ENCODE measurements at regions not wholly inside any gene's neighbourhood (a gene's known extent, or its start where the extent isn't known, plus 50 kb on each side); places are given as distances from the start of the nearest gene placed in this dataset.
"Not testable (repeated sequence)": the region's sequence is repeated elsewhere in the genome, so short reads cannot be mapped to it uniquely, and the experiment has no call there.

- Histone ChIP-seq H3K9me3 (ENCODE audit: control insufficient read depth, low read length) (no peaks in the 10 kb centered on the region), H3K4me3 (ENCODE audit: low read length) (no peak overlapping the region), H3K27me3 (ENCODE audit: control insufficient read depth, insufficient read depth, low read length, poor library complexity, severe bottlenecking) (no peaks in the 10 kb centered on the region), H3K27ac (ENCODE audit: low read depth, low read length) (no peak overlapping the region), H3K36me3 (ENCODE audit: control insufficient read depth, insufficient read depth, low read length) (no peaks in the 10 kb centered on the region), H3K9ac (ENCODE audit: extremely low read depth, low read length, poor library complexity, severe bottlenecking) (no peak overlapping the region), H3K4me1 (ENCODE audit: control insufficient read depth, insufficient read depth, low read length) (no peaks in the 10 kb centered on the region)
- 67 to 85% methylated on average over 1 to 2 of the region's 2 CpGs for WGBS, 2 experiments (ENCODE audit: insufficient coverage in 1 of 2, insufficient read length in 1 of 2)
- peaks cover 3% of the 10 kb centered on the region for H3K9me3 Mint-ChIP-seq
- H3K4me3 Mint-ChIP-seq = no peak overlapping the region
- no peak overlapping the region for H3K27ac Mint-ChIP-seq
- H3K27me3 Mint-ChIP-seq (ENCODE audit: insufficient read depth) = peaks cover 18% of the 10 kb centered on the region
- H3K36me3 Mint-ChIP-seq (ENCODE audit: low read depth) = no peaks in the 10 kb centered on the region
- peaks cover 20% of the 10 kb centered on the region for H3K4me1 Mint-ChIP-seq
- no peak for TF ChIP-seq CTCF (conservative IDR thresholded peaks at IDR 0.05)
- no peak for DNase-seq
These were observed 150.6 kb downstream of the IER5 start for GRCh38 chr1:181239086-181239485.

- not testable (repeated sequence) for DNase-seq; H3K36me3 Mint-ChIP-seq (ENCODE audit: low read depth); H3K36me3 ChIP-seq (ENCODE audit: control insufficient read depth, insufficient read depth, low read length); H3K27ac Mint-ChIP-seq; H3K27me3 ChIP-seq (ENCODE audit: control insufficient read depth, insufficient read depth, low read length, poor library complexity, severe bottlenecking); H3K27me3 Mint-ChIP-seq (ENCODE audit: insufficient read depth); H3K4me1 ChIP-seq (ENCODE audit: control insufficient read depth, insufficient read depth, low read length); H3K4me1 Mint-ChIP-seq; H3K9ac ChIP-seq (ENCODE audit: extremely low read depth, low read length, poor library complexity, severe bottlenecking); H3K27ac ChIP-seq (ENCODE audit: low read depth, low read length); H3K4me3 ChIP-seq (ENCODE audit: low read length); H3K4me3 Mint-ChIP-seq
- 83 to 96% methylated on average over 1 to 7 of the region's 8 CpGs for WGBS, 2 experiments (ENCODE audit: insufficient coverage in 1 of 2, insufficient read length in 1 of 2)
- peaks cover 34% of the 10 kb centered on the region for H3K9me3 Mint-ChIP-seq
- peaks cover 22% of the 10 kb centered on the region for H3K9me3 ChIP-seq (ENCODE audit: control insufficient read depth, low read length)
These were observed 157.8 kb downstream of the IER5 start for GRCh38 chr1:181246320-181246719.

GRCh38 chr1:181248361-181248760 lies 159.9 kb downstream of the IER5 start:
- H3K4me1 ChIP-seq (ENCODE audit: control insufficient read depth, insufficient read depth, low read length); H3K27me3 ChIP-seq (ENCODE audit: control insufficient read depth, insufficient read depth, low read length, poor library complexity, severe bottlenecking); H3K9ac ChIP-seq (ENCODE audit: extremely low read depth, low read length, poor library complexity, severe bottlenecking); H3K36me3 ChIP-seq (ENCODE audit: control insufficient read depth, insufficient read depth, low read length); H3K27ac ChIP-seq (ENCODE audit: low read depth, low read length); H3K27me3 Mint-ChIP-seq (ENCODE audit: insufficient read depth); H3K36me3 Mint-ChIP-seq (ENCODE audit: low read depth); H3K27ac Mint-ChIP-seq; H3K4me3 Mint-ChIP-seq; DNase-seq; H3K4me3 ChIP-seq (ENCODE audit: low read length): not testable (repeated sequence)
- 85% methylated on average over 2 of the region's 2 CpGs; no CpG with 5 or more reads in 1 of the 2 experiments for WGBS, 2 experiments (ENCODE audit: insufficient coverage in 1 of 2, insufficient read length in 1 of 2)
- peaks cover 11% of the 10 kb centered on the region for H3K4me1 Mint-ChIP-seq
- peaks cover 31% of the 10 kb centered on the region for H3K9me3 Mint-ChIP-seq
- H3K9me3 ChIP-seq (ENCODE audit: control insufficient read depth, low read length) = peaks cover 25% of the 10 kb centered on the region

- H3K9me3 Mint-ChIP-seq = peaks cover 39% of the 10 kb centered on the region
- DNase-seq = no peak
- H3K27ac ChIP-seq (ENCODE audit: low read depth, low read length) = no peak overlapping the region
- H3K36me3 Mint-ChIP-seq (ENCODE audit: low read depth) = peaks cover 2% of the 10 kb centered on the region
- no peaks in the 10 kb centered on the region for H3K4me1 ChIP-seq (ENCODE audit: control insufficient read depth, insufficient read depth, low read length)
- H3K27me3 ChIP-seq (ENCODE audit: control insufficient read depth, insufficient read depth, low read length, poor library complexity, severe bottlenecking) = no peaks in the 10 kb centered on the region
- no peak overlapping the region for H3K27ac Mint-ChIP-seq
- TF ChIP-seq CTCF (conservative IDR thresholded peaks at IDR 0.05) = no peak
- H3K9me3 ChIP-seq (ENCODE audit: control insufficient read depth, low read length) = peaks cover 29% of the 10 kb centered on the region
- 96 to 100% methylated on average over 2 to 3 of the region's 3 CpGs for WGBS, 2 experiments (ENCODE audit: insufficient coverage in 1 of 2, insufficient read length in 1 of 2)
- H3K27me3 Mint-ChIP-seq (ENCODE audit: insufficient read depth) = no peaks in the 10 kb centered on the region
- no peak overlapping the region for H3K4me3 Mint-ChIP-seq
- peaks cover 11% of the 10 kb centered on the region for H3K4me1 Mint-ChIP-seq
- H3K4me3 ChIP-seq (ENCODE audit: low read length) = no peak overlapping the region
- no peaks in the 10 kb centered on the region for H3K36me3 ChIP-seq (ENCODE audit: control insufficient read depth, insufficient read depth, low read length)
- no peak overlapping the region for H3K9ac ChIP-seq (ENCODE audit: extremely low read depth, low read length, poor library complexity, severe bottlenecking)
These were observed 160.7 kb downstream of the IER5 start for GRCh38 chr1:181249186-181249585.

Data from endodermal cell (in vitro differentiated cells).